AG09309 (cell line): ENCODE measurements at regions not wholly inside any gene's neighbourhood (a gene's known extent, or its start where the extent isn't known, plus 50 kb on each side); places are given as distances from the start of the nearest gene placed in this dataset.

Experiments used
- DNase-seq: peaks from one replicate; pipeline ENCODE4 v3.0.0-alpha.2; 2010; ENCODE audit warnings: low read depth
- H3K4me3 ChIP-seq: 2 replicates; pipeline ENCODE4 v1.5.1; 2011; ENCODE audit warnings: mild to moderate bottlenecking, low read depth, low read length, moderate library complexity; ENCODE audit not compliant: control insufficient read depth
- TF ChIP-seq, protein P1 (sequence below): IDR thresholded peaks from 2 replicates; pipeline ENCODE4 v1.5.1; 2011; ENCODE audit warnings: mild to moderate bottlenecking, low read depth, low read length, inconsistent platforms; ENCODE audit not compliant: insufficient read depth, control insufficient read depth; ENCODE audit errors: missing control alignments

DNA sequence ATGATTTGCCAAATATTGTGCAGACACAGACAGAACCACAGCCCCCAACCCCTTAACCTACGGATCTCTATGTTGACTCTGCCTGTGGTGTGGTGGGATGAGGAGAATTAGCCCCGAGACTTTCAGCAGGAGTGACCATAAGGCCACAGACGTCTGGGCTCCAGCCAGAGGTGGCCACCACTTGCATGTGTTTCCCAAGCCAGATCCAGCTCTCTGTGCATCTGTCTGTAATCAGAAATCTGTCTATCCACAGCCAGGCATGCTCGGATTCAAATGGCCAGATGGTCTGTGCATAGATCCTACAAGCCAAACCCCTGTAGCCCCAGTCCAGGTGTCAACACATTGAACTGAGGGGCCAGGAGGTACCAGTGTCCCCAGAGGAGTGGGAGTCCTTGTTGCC lies 140.6 kb downstream of the SYF2 start:
- TF ChIP-seq, protein P1, sequence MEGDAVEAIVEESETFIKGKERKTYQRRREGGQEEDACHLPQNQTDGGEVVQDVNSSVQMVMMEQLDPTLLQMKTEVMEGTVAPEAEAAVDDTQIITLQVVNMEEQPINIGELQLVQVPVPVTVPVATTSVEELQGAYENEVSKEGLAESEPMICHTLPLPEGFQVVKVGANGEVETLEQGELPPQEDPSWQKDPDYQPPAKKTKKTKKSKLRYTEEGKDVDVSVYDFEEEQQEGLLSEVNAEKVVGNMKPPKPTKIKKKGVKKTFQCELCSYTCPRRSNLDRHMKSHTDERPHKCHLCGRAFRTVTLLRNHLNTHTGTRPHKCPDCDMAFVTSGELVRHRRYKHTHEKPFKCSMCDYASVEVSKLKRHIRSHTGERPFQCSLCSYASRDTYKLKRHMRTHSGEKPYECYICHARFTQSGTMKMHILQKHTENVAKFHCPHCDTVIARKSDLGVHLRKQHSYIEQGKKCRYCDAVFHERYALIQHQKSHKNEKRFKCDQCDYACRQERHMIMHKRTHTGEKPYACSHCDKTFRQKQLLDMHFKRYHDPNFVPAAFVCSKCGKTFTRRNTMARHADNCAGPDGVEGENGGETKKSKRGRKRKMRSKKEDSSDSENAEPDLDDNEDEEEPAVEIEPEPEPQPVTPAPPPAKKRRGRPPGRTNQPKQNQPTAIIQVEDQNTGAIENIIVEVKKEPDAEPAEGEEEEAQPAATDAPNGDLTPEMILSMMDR, result no peak
- no peak overlapping the region for H3K4me3 ChIP-seq
- DNase-seq, result no peak

DNA sequence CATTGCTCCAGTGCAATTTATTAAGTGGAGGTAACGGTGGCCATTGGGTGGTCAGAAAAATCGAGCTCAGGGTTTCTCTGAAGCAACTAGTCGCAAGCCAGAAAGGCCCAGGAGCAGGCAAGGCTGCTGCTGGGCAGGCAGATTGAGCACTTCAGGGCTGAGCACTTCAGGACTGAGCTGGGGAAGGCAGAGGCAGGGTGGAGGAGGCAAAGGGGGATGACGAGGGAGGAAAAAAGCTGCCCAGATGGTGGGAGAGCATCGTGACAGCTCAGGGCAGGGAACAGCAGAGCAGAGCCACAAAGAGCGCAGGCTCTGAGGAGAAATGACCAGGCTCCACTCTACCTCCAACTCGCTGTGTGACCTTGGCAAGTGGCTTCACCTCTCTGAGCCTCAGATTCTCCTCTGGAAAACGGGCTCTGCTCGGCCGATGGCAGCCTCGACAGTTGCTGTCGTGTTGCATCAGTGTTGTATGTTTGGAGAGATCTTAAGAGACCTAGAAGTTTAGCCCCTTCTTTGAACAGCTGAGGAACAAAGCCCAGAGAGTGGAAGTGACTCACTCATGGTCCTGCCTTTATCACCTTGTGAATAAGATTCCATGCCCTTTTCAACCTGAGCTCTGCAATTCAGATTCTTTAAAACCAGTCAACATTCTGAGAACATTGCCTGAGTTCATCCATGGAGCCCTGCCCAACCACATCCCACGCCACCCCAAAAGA lies 141.4 kb downstream of the SYF2 start:
- DNase-seq, result no peak
- TF ChIP-seq, protein P1, result no peak
- no peak overlapping the region for H3K4me3 ChIP-seq

DNA sequence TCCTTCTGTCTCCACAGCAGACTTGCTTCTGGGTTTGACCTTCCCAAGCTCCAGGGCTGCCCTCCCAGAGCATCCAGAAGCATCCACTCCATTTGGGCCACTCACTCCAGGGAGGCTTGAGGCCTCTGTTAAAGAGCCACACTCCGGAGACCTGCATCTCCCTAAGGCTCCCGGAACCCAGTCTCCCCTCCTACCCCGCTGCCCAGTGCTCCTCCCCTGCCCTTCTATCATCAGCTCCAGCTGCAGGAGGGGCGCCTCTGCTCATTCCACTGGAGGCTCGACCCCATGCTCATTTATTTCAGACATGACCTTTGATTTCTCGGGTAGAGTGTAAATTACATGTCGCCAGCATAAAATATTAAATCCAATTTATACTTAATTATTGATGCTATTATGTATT lies 142.5 kb downstream of the SYF2 start:
- no peak overlapping the region for H3K4me3 ChIP-seq
- DNase-seq, result no peak
- TF ChIP-seq, protein P1, result no peak

DNA sequence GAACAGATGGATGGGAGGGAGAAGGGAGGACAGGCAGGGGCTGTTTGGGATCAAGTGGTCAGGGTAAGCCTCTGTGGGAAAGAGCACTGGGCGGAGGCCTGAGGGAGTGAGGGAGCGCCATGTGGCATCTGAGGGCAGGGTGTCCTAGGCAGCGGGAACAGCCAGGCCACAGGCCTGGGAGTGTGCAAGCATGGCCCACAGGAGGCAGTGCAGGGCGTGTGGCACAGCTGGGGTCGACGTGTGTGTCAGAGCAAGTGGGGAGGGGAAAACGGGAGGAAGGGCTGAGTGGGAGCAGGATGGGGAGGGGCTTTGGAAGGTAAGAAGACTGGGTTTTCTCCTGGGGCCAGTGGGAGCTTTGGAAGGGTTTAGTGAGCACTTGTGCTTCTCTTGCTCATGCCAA lies 143.4 kb downstream of the SYF2 start:
- TF ChIP-seq, protein P1, result no peak
- no peak for DNase-seq
- no peak overlapping the region for H3K4me3 ChIP-seq

DNA sequence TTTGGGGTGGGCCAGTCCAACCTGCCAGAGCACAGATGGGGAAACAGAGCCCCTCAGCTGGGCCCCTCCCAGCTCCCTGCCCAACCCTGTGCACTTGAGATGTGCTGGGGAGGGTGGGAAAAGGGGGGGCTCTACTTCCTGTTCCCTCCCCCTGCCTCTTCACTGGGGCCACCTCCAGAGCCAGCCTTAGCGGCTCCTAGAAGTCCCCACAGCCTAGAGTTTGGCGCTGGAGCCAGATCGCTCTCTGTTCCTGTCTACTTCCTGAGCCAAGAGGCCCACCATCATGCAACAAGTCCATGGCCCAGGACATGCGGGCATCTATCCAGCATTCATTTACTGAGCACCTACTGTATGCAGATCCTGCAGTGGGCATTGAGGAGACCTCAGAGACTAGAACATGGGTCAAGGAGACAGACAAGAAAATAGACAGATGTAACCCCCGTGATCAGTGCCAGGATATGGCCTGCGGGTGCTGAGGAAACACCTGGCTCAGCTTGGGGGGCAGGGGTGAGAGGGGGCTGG lies 144.1 kb downstream of the SYF2 start:
- no peak overlapping the region for H3K4me3 ChIP-seq
- no peak for DNase-seq
- TF ChIP-seq, protein P1, result no peak

DNA sequence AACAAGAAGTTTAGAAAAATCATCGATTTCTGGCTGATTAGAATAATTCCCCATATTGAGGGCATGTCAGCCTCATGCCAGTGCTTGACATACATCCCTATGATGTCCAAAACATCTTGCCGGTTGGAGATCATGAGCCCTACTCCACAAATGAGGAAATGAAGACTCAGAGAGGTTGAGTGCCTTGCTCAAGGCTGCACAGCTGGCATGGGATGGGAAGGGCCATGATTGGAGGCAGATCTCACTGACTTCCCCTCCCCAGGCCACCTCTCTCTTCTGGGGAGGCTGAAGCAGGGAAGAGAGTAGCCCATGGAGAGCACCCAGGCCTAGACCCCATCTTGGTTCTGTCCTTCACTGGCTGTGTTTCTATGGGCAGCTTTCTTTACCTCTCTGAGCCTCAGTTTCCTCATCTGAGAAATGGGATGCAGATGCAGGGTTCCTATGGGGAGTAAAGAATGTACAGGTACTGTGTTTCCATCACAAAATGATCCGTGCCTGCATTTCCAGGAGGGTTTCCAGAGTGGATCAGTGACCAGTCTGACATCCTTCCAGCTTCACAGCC lies 145.7 kb downstream of the SYF2 start:
- no peak overlapping the region for H3K4me3 ChIP-seq
- DNase-seq, result no peak
- TF ChIP-seq, protein P1, result no peak

DNA sequence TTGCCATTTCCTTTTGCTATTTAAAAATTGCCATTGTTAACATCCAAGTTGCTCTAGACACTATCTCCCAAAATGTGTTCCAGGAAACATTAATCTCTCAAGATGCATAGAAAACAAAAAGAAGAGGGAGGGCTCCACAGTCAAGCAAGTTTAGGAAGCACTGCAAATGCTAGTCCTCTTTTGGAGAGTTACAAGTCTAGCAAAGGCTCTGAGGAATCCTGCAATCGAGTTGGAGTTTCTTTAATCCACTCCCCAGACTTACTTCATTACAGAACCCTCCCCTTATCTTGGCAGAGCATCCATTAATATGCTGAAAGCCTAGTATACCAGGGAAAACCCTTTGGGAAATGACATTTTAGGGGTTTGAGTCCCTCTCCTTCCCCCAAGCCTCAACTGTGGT lies 147.9 kb downstream of the SYF2 start:
- no peak overlapping the region for H3K4me3 ChIP-seq
- TF ChIP-seq, protein P1, result no peak
- DNase-seq, result no peak
